Neural progenitor cell (in vitro differentiated cells): ENCODE measurements at regions not wholly inside any gene's neighbourhood (a gene's known extent, or its start where the extent isn't known, plus 50 kb on each side); places are given as distances from the start of the nearest gene placed in this dataset.

ENCODE experiments used
- DNase-seq: peaks from one replicate; pipeline ENCODE4 v3.0.0-alpha.2; 2016; ENCODE audit warnings: low spot score
- H2AFZ ChIP-seq: fragments of 200-600 bp; sonication (generic); replicated peaks from 2 replicates; pipeline ENCODE4 v1.6.1; 2016; ENCODE audit warnings: antibody characterized with exemption
- H3F3A ChIP-seq: fragments of 200-600 bp; sonication (generic); 2 replicates; pipeline ENCODE4 v1.6.1; 2016; ENCODE audit warnings: antibody characterized with exemption, low read depth
- H3K27ac ChIP-seq: fragments of 200-600 bp; sonication (generic); 2 replicates; pipeline ENCODE4 v1.5.1; 2016; ENCODE audit warnings: mild to moderate bottlenecking
- H3K27me3 ChIP-seq: fragments of 200-600 bp; sonication (generic); 2 replicates; pipeline ENCODE4 v1.6.1; 2016; ENCODE audit warnings: mild to moderate bottlenecking, moderate library complexity
- H3K36me3 ChIP-seq: fragments of 200-600 bp; sonication (generic); 2 replicates; pipeline ENCODE4 v1.5.1; 2016
- H3K4me1 ChIP-seq: fragments of 200-600 bp; sonication (generic); 2 replicates; pipeline ENCODE4 v1.6.1; 2016; ENCODE audit warnings: mixed run types
- H3K4me2 ChIP-seq: fragments of 200-600 bp; sonication (generic); 2 replicates; pipeline ENCODE4 v1.6.1; 2016
- H3K4me3 ChIP-seq: fragments of 200-600 bp; sonication (generic); 2 replicates; pipeline ENCODE4 v1.5.1; 2016
- H3K79me2 ChIP-seq: fragments of 200-600 bp; sonication (generic); 2 replicates; pipeline ENCODE4 v1.6.1; 2016; ENCODE audit warnings: low read depth
- H3K9ac ChIP-seq: fragments of 200-600 bp; sonication (generic); 2 replicates; pipeline ENCODE4 v1.6.1; 2016
- H3K9me3 ChIP-seq: fragments of 200-600 bp; sonication (generic); 2 replicates; pipeline ENCODE4 v1.5.1; 2016; ENCODE audit warnings: low read depth
- H4K20me1 ChIP-seq: fragments of 200-600 bp; sonication (generic); 2 replicates; pipeline ENCODE4 v1.6.1; 2016; ENCODE audit warnings: low read depth
- H3K27ac Mint-ChIP-seq: 3 replicates; pipeline ENCODE4 v1.8.0; 2021; ENCODE audit warnings: mixed read lengths
- H3K27me3 Mint-ChIP-seq: 2 replicates; pipeline ENCODE4 v1.8.0; 2022; ENCODE audit warnings: low read depth, mild to moderate bottlenecking, inconsistent platforms, moderate library complexity, mixed read lengths; ENCODE audit not compliant: insufficient read depth
- H3K36me3 Mint-ChIP-seq: 3 replicates; pipeline ENCODE4 v1.8.0; 2021; ENCODE audit warnings: mixed read lengths
- H3K4me1 Mint-ChIP-seq: 3 replicates; pipeline ENCODE4 v1.8.0; 2021; ENCODE audit warnings: mixed read lengths
- H3K4me3 Mint-ChIP-seq: 3 replicates; pipeline ENCODE4 v1.8.0; 2021; ENCODE audit warnings: mild to moderate bottlenecking, moderate library complexity, mixed read lengths
- H3K9me3 Mint-ChIP-seq: 3 replicates; pipeline ENCODE4 v1.8.0; 2020; ENCODE audit warnings: mixed read lengths
- CTCF ChIP-seq: fragments of 200-600 bp; sonication (generic); IDR thresholded peaks from 2 replicates; pipeline ENCODE4 v1.5.1; 2017; ENCODE audit warnings: antibody characterized with exemption, mild to moderate bottlenecking
- EZH2 ChIP-seq: fragments of 200-600 bp; sonication (generic); IDR thresholded peaks from 2 replicates; pipeline ENCODE4 v1.6.1; 2017; ENCODE audit warnings: antibody characterized with exemption, mild to moderate bottlenecking, moderate library complexity
- EZH2phosphoT487 ChIP-seq: fragments of 200-600 bp; sonication (generic); IDR thresholded peaks from 2 replicates; pipeline ENCODE4 v1.6.1; 2017; ENCODE audit warnings: antibody characterized with exemption

- TF ChIP-seq CTCF (no peak), EZH2 (no peak), EZH2phosphoT487 (no peak)
- H3K27ac Mint-ChIP-seq: no peak overlapping the region
- H3F3A ChIP-seq: no peaks in the 10 kb centered on the region
- H3K4me1 ChIP-seq: no peaks in the 10 kb centered on the region
- H4K20me1 ChIP-seq: no peaks in the 10 kb centered on the region
- H3K36me3 ChIP-seq: no peaks in the 10 kb centered on the region
- no peaks in the 10 kb centered on the region for H3K9me3 ChIP-seq
- H3K27me3 ChIP-seq: no peaks in the 10 kb centered on the region
- no peak overlapping the region for H3K4me3 Mint-ChIP-seq
- no peaks in the 10 kb centered on the region for H3K9me3 Mint-ChIP-seq
- DNase-seq: peak; percentile 5
- H3K27me3 Mint-ChIP-seq: peaks cover 2% of the 10 kb centered on the region
- H2AFZ ChIP-seq: no peak overlapping the region
- H3K27ac ChIP-seq: no peak overlapping the region
- no peaks in the 10 kb centered on the region for H3K79me2 ChIP-seq
- no peaks in the 10 kb centered on the region for H3K36me3 Mint-ChIP-seq
- peaks cover 6% of the 10 kb centered on the region for H3K4me1 Mint-ChIP-seq
- H3K9ac ChIP-seq: no peak overlapping the region
- no peak overlapping the region for H3K4me2 ChIP-seq
- no peak overlapping the region for H3K4me3 ChIP-seq
These were observed 283.7 kb upstream of the GBE1 start for GRCh38 chr3:82044930-82045705.

GRCh38 chr3:82038556-82038955 is 277.1 kb upstream of the GBE1 start:
- no peaks in the 10 kb centered on the region for H3K36me3 ChIP-seq
- DNase-seq: no peak
- no peak overlapping the region for H3K27ac ChIP-seq
- Mint-ChIP-seq H3K4me3 (no peak overlapping the region), H3K4me1 (no peaks in the 10 kb centered on the region), H3K27me3 (no peaks in the 10 kb centered on the region), H3K9me3 (no peaks in the 10 kb centered on the region), H3K36me3 (no peaks in the 10 kb centered on the region), H3K27ac (no peak overlapping the region)
- H3K9me3 ChIP-seq: no peaks in the 10 kb centered on the region
- no peaks in the 10 kb centered on the region for H3F3A ChIP-seq
- H3K79me2 ChIP-seq: no peaks in the 10 kb centered on the region
- H4K20me1 ChIP-seq: no peaks in the 10 kb centered on the region
- TF ChIP-seq CTCF: no peak
- no peak for TF ChIP-seq EZH2
- no peak for TF ChIP-seq EZH2phosphoT487
- H3K4me2 ChIP-seq: no peak overlapping the region
- H3K9ac ChIP-seq: no peak overlapping the region
- no peaks in the 10 kb centered on the region for H3K27me3 ChIP-seq
- H3K4me1 ChIP-seq: peaks cover 5% of the 10 kb centered on the region
- H2AFZ ChIP-seq: no peak overlapping the region
- no peak overlapping the region for H3K4me3 ChIP-seq

DNA sequence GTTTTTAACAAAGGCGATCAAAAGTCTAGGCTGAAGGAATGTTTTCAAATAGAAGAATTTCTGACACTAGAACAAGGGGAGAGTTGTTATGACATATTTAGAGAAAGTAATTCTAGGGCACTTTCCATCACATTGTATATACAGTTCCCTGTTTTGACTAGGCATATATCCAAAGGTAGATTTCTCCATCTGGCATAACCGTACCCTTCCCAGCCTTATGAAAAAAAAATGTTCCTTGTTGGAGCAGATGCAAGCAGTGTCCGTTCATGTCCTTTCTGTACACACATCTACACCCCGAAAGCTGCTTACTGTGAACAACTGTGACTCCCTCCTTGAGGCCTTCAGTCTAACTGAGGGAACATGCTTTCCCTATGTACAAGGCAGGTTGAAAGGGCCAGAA is 271.7 kb upstream of the GBE1 start:
- Mint-ChIP-seq H3K27me3 (peaks cover 3% of the 10 kb centered on the region), H3K9me3 (no peaks in the 10 kb centered on the region), H3K4me1 (peaks cover 8% of the 10 kb centered on the region), H3K27ac (no peak overlapping the region), H3K4me3 (no peak overlapping the region), H3K36me3 (no peaks in the 10 kb centered on the region)
- H3K9me3 ChIP-seq: no peaks in the 10 kb centered on the region
- TF ChIP-seq CTCF (no peak), EZH2 (no peak), EZH2phosphoT487 (no peak)
- no peak overlapping the region for H2AFZ ChIP-seq
- no peak overlapping the region for H3K4me3 ChIP-seq
- H3K4me2 ChIP-seq: no peak overlapping the region
- no peaks in the 10 kb centered on the region for H4K20me1 ChIP-seq
- H3K4me1 ChIP-seq: peaks cover 7% of the 10 kb centered on the region
- no peaks in the 10 kb centered on the region for H3K79me2 ChIP-seq
- H3K27ac ChIP-seq: no peak overlapping the region
- no peak for DNase-seq
- no peaks in the 10 kb centered on the region for H3F3A ChIP-seq
- H3K9ac ChIP-seq: no peak overlapping the region
- no peaks in the 10 kb centered on the region for H3K36me3 ChIP-seq
- H3K27me3 ChIP-seq: no peaks in the 10 kb centered on the region
